DND-41 (cell line): ENCODE measurements at regions not wholly inside any gene's neighbourhood (a gene's known extent, or its start where the extent isn't known, plus 50 kb on each side); places are given as distances from the start of the nearest gene placed in this dataset.

ENCODE experiments used
- ATAC-seq: fragments of 200-7000 bp; cut with Tn5 transposase; 3 replicates; pipeline ENCODE4 v1.9.1; 2021; ENCODE audit warnings: low read depth; ENCODE audit not compliant: insufficient read depth
- DNase-seq: peaks from one replicate; pipeline ENCODE4 v3.0.0-alpha.2; 2020
- H2AFZ ChIP-seq: 2 replicates; pipeline ENCODE4 v1.6.0; 2012; ENCODE audit warnings: low read depth, low read length
- H3K27ac ChIP-seq: 2 replicates; pipeline ENCODE4 v1.5.1; 2012; ENCODE audit warnings: low read length, inconsistent platforms
- H3K27me3 ChIP-seq: fragments of 200-600 bp; sonication (generic); 2 replicates; pipeline ENCODE4 v1.6.0; 2012; ENCODE audit warnings: low read length, mild to moderate bottlenecking, inconsistent platforms; ENCODE audit not compliant: insufficient read depth, poor library complexity
- H3K36me3 ChIP-seq: 2 replicates; pipeline ENCODE4 v1.5.1; 2012; ENCODE audit warnings: low read length, inconsistent platforms; ENCODE audit not compliant: insufficient read depth
- H3K4me1 ChIP-seq: 2 replicates; pipeline ENCODE4 v1.5.1; 2012; ENCODE audit warnings: mild to moderate bottlenecking, low read length; ENCODE audit not compliant: insufficient read depth
- H3K4me2 ChIP-seq: 2 replicates; pipeline ENCODE4 v1.6.0; 2012; ENCODE audit warnings: mild to moderate bottlenecking, moderate library complexity, low read length, inconsistent platforms; ENCODE audit not compliant: insufficient read depth
- H3K4me3 ChIP-seq, 2 experiments: fragments of 200-600 bp in 1 of 2; shearing (Covaris generic) in 1 of 2; 2 replicates each; pipeline ENCODE4 v1.5.1; 2012 to 2016; ENCODE audit warnings: inconsistent platforms in 2 of 2, low read length in 2 of 2, mild to moderate bottlenecking in 2 of 2, low read depth in 1 of 2, moderate library complexity in 1 of 2
- H3K79me2 ChIP-seq: 2 replicates; pipeline ENCODE4 v1.6.0; 2012; ENCODE audit warnings: low read length, inconsistent platforms; ENCODE audit not compliant: insufficient read depth
- H3K9ac ChIP-seq: 2 replicates; pipeline ENCODE4 v1.6.0; 2012; ENCODE audit warnings: low read depth, mild to moderate bottlenecking, inconsistent platforms, low read length, moderate library complexity
- H3K9me3 ChIP-seq: 2 replicates; pipeline ENCODE4 v1.5.1; 2012; ENCODE audit warnings: low read length, moderate library complexity, mild to moderate bottlenecking, inconsistent platforms; ENCODE audit not compliant: insufficient read depth, severe bottlenecking
- H4K20me1 ChIP-seq: 2 replicates; pipeline ENCODE4 v1.6.0; 2012; ENCODE audit warnings: low read length; ENCODE audit not compliant: insufficient read depth
- CTCF ChIP-seq: IDR thresholded peaks from 2 replicates; pipeline ENCODE4 v1.5.1; 2012; ENCODE audit warnings: borderline replicate concordance, low read length, moderate library complexity, mild to moderate bottlenecking; ENCODE audit not compliant: poor library complexity, severe bottlenecking; ENCODE audit errors: extremely low read depth
- EZH2 ChIP-seq: IDR thresholded peaks from 3 replicates; pipeline ENCODE4 v1.6.1; 2012; ENCODE audit warnings: borderline replicate concordance, low read depth, mild to moderate bottlenecking, moderate library complexity, low read length, inconsistent platforms; ENCODE audit not compliant: severe bottlenecking

GRCh38 chr12:59155448-59155847 lies 235.1 kb upstream of the LRIG3 start:
- Histone ChIP-seq H4K20me1 (no peaks in the 10 kb centered on the region), H3K27ac (no peak overlapping the region), H3K27me3 (peaks cover 4% of the 10 kb centered on the region), H3K4me2 (no peak overlapping the region), H3K4me1 (no peaks in the 10 kb centered on the region), H3K9me3 (no peaks in the 10 kb centered on the region), H3K36me3 (no peaks in the 10 kb centered on the region), H3K9ac (no peak overlapping the region), H3K79me2 (no peaks in the 10 kb centered on the region), H2AFZ (no peak overlapping the region), H3K4me3 (no peak overlapping the region)
- DNase-seq, result no peak
- no peak for ATAC-seq
- TF ChIP-seq CTCF (no peak), EZH2 (no peak)

- H4K20me1 ChIP-seq, result no peaks in the 10 kb centered on the region
- H3K4me3 ChIP-seq, result no peak overlapping the region
- H3K27ac ChIP-seq, result no peak overlapping the region
- no peaks in the 10 kb centered on the region for H3K36me3 ChIP-seq
- no peaks in the 10 kb centered on the region for H3K79me2 ChIP-seq
- H3K27me3 ChIP-seq, result peaks cover 4% of the 10 kb centered on the region
- H3K9me3 ChIP-seq, result no peaks in the 10 kb centered on the region
- TF ChIP-seq EZH2 (no peak), CTCF (no peak)
- DNase-seq, result no peak
- H3K4me1 ChIP-seq, result no peaks in the 10 kb centered on the region
- H3K4me2 ChIP-seq, result no peak overlapping the region
- no peak overlapping the region for H2AFZ ChIP-seq
- ATAC-seq, result no peak
- no peak overlapping the region for H3K9ac ChIP-seq
Observed at GRCh38 chr12:59151243-59151642, 230.9 kb upstream of the LRIG3 start.

GRCh38 chr12:59149995-59150642 lies 229.8 kb upstream of the LRIG3 start:
- no peak overlapping the region for H3K4me3 ChIP-seq
- ATAC-seq (peak; percentile 100), DNase-seq (peak; percentile 27)
- TF ChIP-seq EZH2, result no peak
- TF ChIP-seq CTCF, result peak; percentile 94
- H3K4me1 ChIP-seq, result no peaks in the 10 kb centered on the region
- H2AFZ ChIP-seq, result no peak overlapping the region
- H3K9me3 ChIP-seq, result no peaks in the 10 kb centered on the region
- no peaks in the 10 kb centered on the region for H3K36me3 ChIP-seq
- H3K27me3 ChIP-seq, result peaks cover 4% of the 10 kb centered on the region
- no peak overlapping the region for H3K4me2 ChIP-seq
- H4K20me1 ChIP-seq, result no peaks in the 10 kb centered on the region
- no peaks in the 10 kb centered on the region for H3K79me2 ChIP-seq
- no peak overlapping the region for H3K9ac ChIP-seq
- H3K27ac ChIP-seq, result no peak overlapping the region

DNA sequence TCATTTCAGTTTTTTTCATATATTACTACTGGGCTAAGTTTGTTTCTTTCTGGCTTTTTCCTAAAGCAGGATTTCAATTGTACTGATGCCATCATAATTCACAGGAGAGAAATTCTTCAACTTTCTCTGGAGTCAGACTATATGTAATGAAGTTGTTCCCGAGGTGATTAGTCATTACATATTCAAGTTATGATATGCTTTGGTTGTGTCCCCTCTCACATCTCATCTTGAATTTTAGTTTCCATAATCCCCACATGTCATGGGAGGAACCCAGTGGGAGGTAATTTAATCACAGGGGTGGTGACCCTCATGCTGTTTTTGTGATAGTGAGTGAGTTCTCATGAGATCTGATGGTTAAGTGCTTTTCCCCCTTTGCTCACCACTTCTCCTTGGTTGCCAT lies 227.5 kb upstream of the LRIG3 start:
- Histone ChIP-seq H3K27me3 (no peaks in the 10 kb centered on the region), H3K27ac (no peak overlapping the region), H2AFZ (no peak overlapping the region), H3K4me3 (no peak overlapping the region), H3K9me3 (no peaks in the 10 kb centered on the region), H3K4me1 (no peaks in the 10 kb centered on the region), H3K9ac (no peak overlapping the region), H4K20me1 (no peaks in the 10 kb centered on the region), H3K36me3 (no peaks in the 10 kb centered on the region), H3K4me2 (no peak overlapping the region), H3K79me2 (no peaks in the 10 kb centered on the region)
- DNase-seq (no peak), ATAC-seq (no peak)
- no peak for TF ChIP-seq CTCF
- TF ChIP-seq EZH2, result no peak
